Activated CD8-positive, alpha-beta T cell treated with anti-CD3 and anti-CD28 coated beads for 36 hours (primary cell): ENCODE measurements at regions not wholly inside any gene's neighbourhood (a gene's known extent, or its start where the extent isn't known, plus 50 kb on each side); places are given as distances from the start of the nearest gene placed in this dataset.

ENCODE experiments used
- ATAC-seq: fragments of 200-7000 bp; cut with Tn5 transposase; one replicate; pipeline ENCODE4 v1.10.0; 2021; ENCODE audit warnings: mild to moderate bottlenecking, moderate library complexity
- CTCF ChIA-PET: fragments of 350-600 bp; sonication (Branson Sonifier 250); formaldehyde crosslinking; loops from one replicate; lab custom pipeline; 2021; ENCODE audit warnings: antibody characterized with exemption; lab: Charles Lee
- POLR2A ChIA-PET: fragments of 350-600 bp; sonication (Branson Sonifier 250); formaldehyde crosslinking; loops from one replicate; lab custom pipeline; 2021; ENCODE audit warnings: antibody characterized with exemption; lab: Charles Lee
- DNase-seq: peaks from one replicate; pipeline ENCODE4 v3.0.0-alpha.2; 2020
- H3K27ac Mint-ChIP-seq: one replicate; pipeline ENCODE4 v1.8.0; 2021; ENCODE audit warnings: mild to moderate bottlenecking, mixed read lengths
- H3K27me3 Mint-ChIP-seq: one replicate; pipeline ENCODE4 v1.8.0; 2021; ENCODE audit warnings: mixed read lengths
- H3K36me3 Mint-ChIP-seq: one replicate; pipeline ENCODE4 v1.8.0; 2021; ENCODE audit warnings: low read depth, mixed read lengths
- H3K4me1 Mint-ChIP-seq: one replicate; pipeline ENCODE4 v1.8.0; 2021; ENCODE audit warnings: low read depth, mixed read lengths
- H3K4me3 Mint-ChIP-seq: one replicate; pipeline ENCODE4 v1.8.0; 2021; ENCODE audit warnings: mild to moderate bottlenecking, moderate library complexity, mixed read lengths
- H3K9me3 Mint-ChIP-seq: one replicate; pipeline ENCODE4 v1.8.0; 2021; ENCODE audit warnings: mixed read lengths
- CTCF ChIP-seq: fragments of 200-600 bp; IDR thresholded peaks from one replicate; pipeline ENCODE4 v1.8.0; 2022; ENCODE audit warnings: antibody characterized with exemption, mild to moderate bottlenecking
- intact Hi-C: fragments of 100-400 bp; cut with micrococcal nuclease; formaldehyde crosslinking; loops from one replicate; pipeline ENCODE4 v1.10.0; 2022

- H3K4me1 Mint-ChIP-seq = no peaks in the 10 kb centered on the region
- ATAC-seq = no peak
- no peak for TF ChIP-seq CTCF
- no peaks in the 10 kb centered on the region for H3K9me3 Mint-ChIP-seq
- no peak overlapping the region for H3K4me3 Mint-ChIP-seq
- POLR2A ChIA-PET = interaction anchor here (0.9 kb wide), 1 partner anchor 23 kb away, joined by 3 read pairs; no protein-coding TSS in a partner anchor
- no peaks in the 10 kb centered on the region for H3K36me3 Mint-ChIP-seq
- CTCF ChIA-PET = no interaction called here
- intact Hi-C loops = no loop called here
- no peak for DNase-seq
- no peak overlapping the region for H3K27ac Mint-ChIP-seq
- H3K27me3 Mint-ChIP-seq = peaks cover 1% of the 10 kb centered on the region
Measured at GRCh38 chr6:139556532-139556931, 182.1 kb upstream of the CITED2 start.

DNA sequence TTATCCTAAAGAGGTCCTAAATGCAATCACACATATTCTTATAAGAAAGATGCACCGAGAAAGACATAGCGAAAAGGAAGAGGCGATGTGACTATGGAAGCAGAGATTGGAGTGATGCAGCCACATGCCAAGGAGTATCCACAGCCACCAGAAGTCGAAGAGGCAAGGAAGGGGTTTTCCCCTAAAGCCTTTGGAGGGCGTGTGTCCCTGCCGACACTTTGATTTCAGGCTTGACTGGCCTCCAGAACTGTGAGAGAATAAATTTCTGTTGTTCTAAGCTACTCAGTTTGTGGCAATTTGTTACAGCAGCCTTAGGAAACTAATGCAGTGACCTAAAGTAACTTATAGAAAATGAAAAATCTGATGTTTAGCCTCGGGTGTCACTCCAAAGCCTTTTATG is 179.5 kb upstream of the CITED2 start:
- H3K27me3 Mint-ChIP-seq = peaks cover 3% of the 10 kb centered on the region
- H3K4me1 Mint-ChIP-seq = peaks cover 3% of the 10 kb centered on the region
- no peaks in the 10 kb centered on the region for H3K9me3 Mint-ChIP-seq
- ChIA-PET POLR2A (no interaction called here), CTCF (no interaction called here)
- no peaks in the 10 kb centered on the region for H3K36me3 Mint-ChIP-seq
- DNase-seq = no peak
- intact Hi-C loops = no loop called here
- H3K4me3 Mint-ChIP-seq = no peak overlapping the region
- ATAC-seq = no peak
- no peak overlapping the region for H3K27ac Mint-ChIP-seq
- TF ChIP-seq CTCF = no peak

- H3K27ac Mint-ChIP-seq = no peak overlapping the region
- CTCF ChIA-PET = no interaction called here
- H3K4me1 Mint-ChIP-seq = peaks cover 3% of the 10 kb centered on the region
- no peak for ATAC-seq
- no peak for TF ChIP-seq CTCF
- peaks cover 3% of the 10 kb centered on the region for H3K27me3 Mint-ChIP-seq
- no peaks in the 10 kb centered on the region for H3K36me3 Mint-ChIP-seq
- no peak for DNase-seq
- H3K4me3 Mint-ChIP-seq = no peak overlapping the region
- intact Hi-C loops = no loop called here
- POLR2A ChIA-PET = no interaction called here
- no peaks in the 10 kb centered on the region for H3K9me3 Mint-ChIP-seq
Measured at GRCh38 chr6:139551376-139551775, 176.9 kb upstream of the CITED2 start.

DNA sequence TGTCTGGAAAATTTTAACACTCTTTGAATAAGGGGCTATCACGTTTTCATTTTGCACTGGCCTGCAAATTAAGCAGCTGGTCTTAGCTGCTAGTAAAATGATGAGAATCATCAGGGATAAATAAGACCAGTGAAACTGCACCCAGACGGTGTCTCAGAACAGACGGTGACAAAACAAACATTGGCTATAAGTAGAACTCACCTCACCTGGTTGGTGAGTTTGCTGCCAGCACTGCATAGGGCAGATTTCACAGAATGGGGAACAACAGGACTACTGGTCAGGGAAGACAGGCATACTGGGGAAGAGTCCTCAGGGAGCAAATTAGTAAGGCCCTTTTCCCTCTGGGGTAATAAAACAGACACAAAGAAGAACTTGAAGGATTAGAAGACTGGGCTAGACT is 175.9 kb upstream of the CITED2 start:
- ChIA-PET POLR2A (no interaction called here), CTCF (no interaction called here)
- TF ChIP-seq CTCF = no peak
- intact Hi-C loops = no loop called here
- Mint-ChIP-seq H3K36me3 (no peaks in the 10 kb centered on the region), H3K27ac (no peak overlapping the region), H3K4me3 (no peak overlapping the region), H3K9me3 (no peaks in the 10 kb centered on the region), H3K4me1 (peaks cover 3% of the 10 kb centered on the region), H3K27me3 (peaks cover 3% of the 10 kb centered on the region)
- ATAC-seq (no peak), DNase-seq (no peak)

DNA sequence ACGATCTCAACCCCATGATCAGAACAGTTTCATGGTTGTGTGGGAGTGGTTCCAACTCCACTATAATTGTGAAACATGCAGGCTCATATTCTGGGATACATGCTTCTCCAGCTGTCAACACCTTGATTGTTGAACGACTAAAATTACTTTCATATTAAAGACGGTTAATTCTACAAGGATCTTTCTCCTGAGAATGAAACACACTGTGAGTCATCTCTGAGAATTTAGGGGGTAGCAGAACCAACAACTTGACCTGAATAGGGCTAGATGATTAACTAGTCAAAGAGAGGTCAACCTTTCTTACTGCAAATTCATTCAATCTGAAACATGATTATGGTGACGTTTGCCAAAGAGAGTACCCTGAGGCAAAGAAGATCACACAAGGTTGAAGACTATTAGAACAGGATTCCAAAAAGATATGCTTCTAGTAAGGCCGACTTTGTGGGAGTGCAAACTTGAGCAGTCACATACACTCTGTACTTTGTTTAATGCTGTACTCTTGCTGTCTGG is 175.2 kb upstream of the CITED2 start:
- Mint-ChIP-seq H3K36me3 (no peaks in the 10 kb centered on the region), H3K27ac (no peak overlapping the region), H3K4me3 (no peak overlapping the region), H3K9me3 (no peaks in the 10 kb centered on the region), H3K27me3 (peaks cover 3% of the 10 kb centered on the region), H3K4me1 (peaks cover 3% of the 10 kb centered on the region)
- no peak for TF ChIP-seq CTCF
- DNase-seq = no peak
- POLR2A ChIA-PET = interaction anchor here (1.1 kb wide), 1 partner anchor 15 kb away, joined by 4 read pairs; no protein-coding TSS in a partner anchor
- no peak for ATAC-seq
- intact Hi-C loops = no loop called here
- CTCF ChIA-PET = interaction anchor here (1.1 kb wide), 1 partner anchor 25 kb away, joined by 3 read pairs; no protein-coding TSS in a partner anchor
